GM18951 (cell line): ENCODE measurements at regions not wholly inside any gene's neighbourhood (a gene's known extent, or its start where the extent isn't known, plus 50 kb on each side); places are given as distances from the start of the nearest gene placed in this dataset.

ENCODE experiments used
- POLR2A ChIP-seq: IDR thresholded peaks from 4 replicates; pipeline ENCODE4 v1.6.1; 2011; ENCODE audit warnings: mild to moderate bottlenecking; ENCODE audit not compliant: insufficient read length, insufficient read depth; ENCODE audit errors: extremely low read depth
- in situ Hi-C: fragments of 300-500 bp; cut with MboI; formaldehyde crosslinking; loops from one replicate; pipeline ENCODE4 v1.12.0; 2022; ENCODE audit warnings: low sequenced_read_pairs, mixed read lengths, inconsistent platforms; ENCODE audit not compliant: unreplicated experiment

DNA sequence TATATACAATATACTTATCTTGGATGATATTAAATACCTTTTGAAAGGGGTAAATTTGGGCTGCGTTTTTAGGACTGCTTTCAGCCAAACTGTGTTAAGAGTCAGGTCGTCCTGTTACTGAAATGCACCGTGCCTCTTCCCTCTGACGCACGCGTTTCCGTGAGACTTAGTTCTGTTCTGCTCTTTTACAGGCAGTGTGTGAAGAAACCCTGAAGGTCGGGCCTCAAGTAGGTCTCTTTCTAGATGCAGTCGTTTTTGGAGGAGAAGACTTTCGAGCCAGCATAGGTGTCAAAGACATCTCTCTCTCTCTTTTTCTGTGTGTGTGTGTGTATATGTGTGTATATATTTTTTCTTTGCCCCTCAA is 107.0 kb downstream of the ZIC5 start:
- in situ Hi-C loops, result no loop called here
- no peak for TF ChIP-seq POLR2A

DNA sequence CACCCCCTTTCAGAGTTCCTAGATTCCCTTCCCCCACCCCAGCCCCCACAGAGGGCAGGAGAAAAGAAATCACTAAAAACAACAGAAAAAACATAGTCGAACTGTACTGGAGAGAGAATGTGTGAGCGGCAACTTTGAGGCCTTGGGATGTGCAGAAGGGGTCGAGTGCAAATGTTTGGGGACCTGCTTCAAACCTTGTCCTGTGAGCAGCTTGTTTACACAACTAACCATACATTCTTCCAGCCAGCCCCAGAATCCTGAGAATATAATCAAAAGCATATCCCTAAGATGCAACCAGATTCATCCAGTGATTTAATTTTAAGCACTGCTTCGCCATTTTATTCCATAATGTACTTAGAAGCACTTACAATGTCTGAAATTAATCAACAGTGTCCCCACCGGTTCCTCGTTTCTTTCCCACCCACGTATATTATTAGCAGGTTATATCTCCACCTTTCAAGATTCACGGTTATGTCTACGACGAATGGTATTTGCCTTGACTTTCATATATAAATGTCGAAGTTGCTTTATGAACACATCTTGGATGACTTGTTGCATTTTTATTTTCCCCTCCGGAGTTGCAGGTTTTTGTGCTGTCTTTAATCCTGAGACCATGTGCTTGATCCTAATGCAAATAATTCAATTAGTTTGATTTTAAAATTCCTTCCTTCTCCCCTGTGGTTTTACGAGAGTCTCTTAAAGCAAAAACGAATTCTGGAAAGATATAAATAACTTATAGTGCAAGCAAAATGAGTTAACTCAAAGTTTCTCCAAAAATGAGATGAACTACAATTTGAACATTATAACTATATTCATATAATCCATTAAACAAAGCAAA is 107.6 kb downstream of the ZIC5 start:
- no peak for TF ChIP-seq POLR2A
- in situ Hi-C loops, result no loop called here

DNA sequence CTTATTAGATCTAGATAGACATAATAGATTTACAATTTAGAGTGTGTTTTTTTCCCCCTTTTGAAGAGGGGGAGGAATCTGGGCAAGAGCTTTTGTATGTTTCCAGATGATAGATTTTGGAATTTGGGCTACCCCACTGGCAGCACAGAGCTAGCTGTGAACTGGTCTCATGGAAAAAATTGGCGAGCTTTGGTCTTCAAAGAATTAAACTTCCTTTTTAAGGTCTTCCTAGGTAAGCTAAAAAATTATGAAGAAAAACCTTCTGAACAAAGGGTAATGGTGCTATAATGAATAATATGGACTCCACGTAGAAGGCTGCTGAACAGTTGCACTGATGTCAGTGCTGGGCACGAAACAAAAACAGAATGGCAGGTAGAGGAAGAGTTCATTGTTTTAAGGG is 109.3 kb downstream of the ZIC5 start:
- in situ Hi-C loops, result no loop called here
- TF ChIP-seq POLR2A, result no peak

DNA sequence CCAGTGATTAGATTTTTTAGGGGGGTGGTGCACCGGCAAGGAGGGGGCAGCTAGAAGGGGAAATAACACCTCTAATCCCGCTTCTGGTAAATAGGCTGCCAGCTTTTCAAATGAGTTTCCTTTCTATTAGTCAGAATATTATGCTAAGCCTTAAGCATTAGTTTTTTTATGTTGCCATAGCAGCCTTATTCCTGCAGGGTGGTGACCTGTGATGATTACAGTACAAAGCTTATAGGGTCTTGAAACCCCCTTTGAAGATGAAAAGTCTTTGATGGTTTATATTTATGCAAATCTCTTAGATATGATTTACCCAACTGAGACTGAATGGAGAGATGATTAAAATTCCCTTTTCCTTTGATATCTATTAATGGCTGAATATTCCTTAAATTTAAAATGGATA is 109.8 kb downstream of the ZIC5 start:
- TF ChIP-seq POLR2A, result no peak
- in situ Hi-C loops, result no loop called here

DNA sequence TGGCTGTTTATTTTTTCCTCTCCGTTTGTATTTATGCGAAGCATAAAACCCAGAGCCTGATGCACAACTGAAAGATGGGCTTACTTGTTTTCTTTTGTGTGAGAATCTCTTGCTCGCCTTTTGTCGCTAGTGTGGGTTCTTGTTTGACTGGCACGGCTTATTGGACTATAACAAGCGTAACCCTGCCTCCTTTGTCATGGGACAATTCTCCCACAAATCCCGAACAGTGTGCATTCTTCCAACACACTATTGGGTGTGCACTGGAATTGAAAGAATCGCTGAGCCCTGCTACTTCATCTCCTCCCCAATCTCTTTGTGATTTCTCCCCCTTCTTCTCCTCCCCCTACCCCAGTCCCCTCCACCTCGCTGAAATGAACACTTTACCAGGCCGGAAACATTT is 110.8 kb downstream of the ZIC5 start:
- no peak for TF ChIP-seq POLR2A
- in situ Hi-C loops, result no loop called here

DNA sequence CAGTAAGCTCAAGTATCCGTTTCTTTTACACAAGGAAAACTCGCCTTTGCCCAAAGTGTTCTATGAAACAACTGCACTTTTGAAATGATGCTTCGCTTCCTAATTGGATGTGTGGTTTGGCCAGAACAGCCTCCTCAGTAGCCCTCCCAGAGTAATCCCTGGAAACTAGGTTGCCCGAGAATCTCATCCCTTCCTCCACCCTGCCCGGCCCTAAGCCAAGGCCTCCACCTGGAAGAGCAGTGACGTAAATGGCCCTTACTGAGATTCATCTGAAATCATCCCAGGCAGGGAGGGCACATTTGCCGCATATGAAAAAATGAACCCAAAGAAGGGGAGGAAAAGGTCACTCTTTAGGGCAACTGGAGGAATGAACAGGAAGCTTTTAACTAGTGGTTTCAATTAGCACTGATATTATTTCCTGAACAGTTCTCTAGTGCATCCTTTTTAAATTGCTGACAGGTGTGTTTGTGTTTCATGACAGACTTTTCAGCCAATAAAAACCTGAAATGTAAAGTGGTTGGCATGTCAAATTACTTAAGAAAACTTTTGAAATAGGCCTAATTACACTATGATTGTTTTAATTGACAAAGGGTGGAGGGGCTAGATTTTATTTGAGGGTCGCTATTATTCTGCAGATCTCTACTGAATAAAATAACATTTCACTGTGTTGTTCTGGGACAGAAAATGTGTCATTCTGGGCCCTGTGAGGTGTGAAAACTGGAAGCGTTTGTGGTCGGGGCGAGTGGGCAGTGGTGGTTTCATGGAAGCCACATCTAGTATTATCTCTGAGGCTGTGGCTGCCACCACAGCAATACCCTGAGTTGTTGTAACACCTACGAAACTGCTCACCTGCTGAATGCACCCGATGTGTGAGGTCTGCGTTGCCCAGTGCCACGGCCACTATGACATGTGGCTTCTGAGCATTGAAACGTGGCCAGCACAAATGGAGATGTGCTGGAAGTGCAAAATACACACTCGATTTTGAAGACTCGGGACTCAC is 112.1 kb downstream of the ZIC5 start:
- in situ Hi-C loops, result no loop called here
- no peak for TF ChIP-seq POLR2A

DNA sequence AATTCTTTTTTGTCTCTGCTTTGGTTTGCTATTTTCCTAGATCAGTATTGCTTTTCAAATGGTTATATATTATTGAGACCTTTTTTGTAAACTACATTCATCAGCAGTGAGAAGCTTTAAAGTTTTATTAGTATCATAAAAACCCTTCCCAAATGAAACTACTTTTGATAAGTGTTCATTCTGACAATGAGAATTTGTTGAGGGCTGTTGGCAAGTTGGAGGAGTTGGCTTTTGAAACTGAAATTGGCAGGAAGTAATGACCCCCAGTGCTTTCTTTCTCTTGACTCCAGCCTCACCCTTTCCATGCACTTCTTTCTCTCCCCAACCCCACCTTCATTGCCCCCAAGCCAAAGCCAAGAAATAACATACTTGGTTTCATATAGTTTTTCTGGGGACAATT is 113.8 kb downstream of the ZIC5 start:
- no peak for TF ChIP-seq POLR2A
- in situ Hi-C loops, result no loop called here

DNA sequence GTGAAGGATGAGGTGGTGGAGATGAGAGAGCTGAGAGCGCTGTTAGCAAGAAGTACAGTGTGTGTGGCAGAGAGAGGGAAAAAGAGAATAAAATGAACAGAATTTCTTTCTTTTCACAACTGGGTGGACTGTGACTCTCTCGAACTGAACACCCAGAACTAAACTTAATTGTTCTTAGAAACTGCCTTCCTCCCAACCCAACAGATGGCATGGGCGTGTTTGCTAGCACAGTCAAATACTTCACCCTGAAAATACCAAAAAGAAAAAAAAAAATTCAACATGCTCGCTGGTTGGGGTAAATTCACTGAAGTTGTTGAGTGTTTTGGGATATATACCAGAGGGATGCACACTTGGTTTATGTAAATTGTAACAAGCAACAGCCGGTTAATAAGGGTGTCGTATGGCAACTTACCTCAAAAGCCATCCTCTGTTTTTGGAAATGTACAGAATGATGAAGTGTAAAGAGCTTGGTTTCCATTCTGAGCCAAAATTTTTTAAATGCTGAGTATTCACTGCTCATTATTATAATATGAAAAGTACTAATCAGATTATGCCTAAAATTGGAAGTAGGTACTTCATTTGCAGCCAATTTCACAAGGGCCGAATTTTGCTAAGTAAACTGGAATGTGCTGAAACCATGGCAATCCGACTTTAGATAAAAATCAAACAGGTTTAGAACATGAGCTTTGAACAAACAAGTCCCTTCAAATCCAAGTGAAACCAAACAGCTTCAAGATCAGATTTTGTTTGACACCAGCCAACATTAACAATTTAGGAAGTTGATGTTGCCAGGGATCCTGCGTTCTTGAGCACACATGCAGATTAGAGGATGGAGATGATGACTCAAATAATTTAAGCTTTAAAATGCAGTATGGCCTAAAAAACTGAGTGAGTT is 115.8 kb downstream of the ZIC5 start:
- in situ Hi-C loops, result no loop called here

DNA sequence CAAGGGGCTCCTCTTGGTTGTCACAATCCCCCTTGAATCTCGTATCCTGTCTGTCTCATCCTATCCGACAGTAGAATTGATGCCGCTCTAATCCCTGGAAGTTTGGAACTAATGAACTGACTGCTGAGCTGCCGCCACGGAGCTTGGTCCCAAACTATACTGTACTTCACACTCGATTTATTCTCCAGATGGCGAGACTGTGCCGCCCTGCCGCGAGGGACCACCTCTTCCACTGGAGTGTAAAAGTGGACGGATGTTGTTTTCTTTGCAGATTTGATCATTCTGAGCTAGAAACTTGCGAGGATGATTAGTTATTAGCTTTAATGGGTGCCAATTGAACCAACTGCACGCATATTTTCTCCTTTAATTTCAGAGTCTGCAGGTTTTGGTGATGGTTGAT is 117.2 kb downstream of the ZIC5 start:
- TF ChIP-seq POLR2A, result no peak
- in situ Hi-C loops, result no loop called here

More for the DNA sequence above, 115.8 kb downstream of the ZIC5 start:
- no peak for TF ChIP-seq POLR2A

DNA sequence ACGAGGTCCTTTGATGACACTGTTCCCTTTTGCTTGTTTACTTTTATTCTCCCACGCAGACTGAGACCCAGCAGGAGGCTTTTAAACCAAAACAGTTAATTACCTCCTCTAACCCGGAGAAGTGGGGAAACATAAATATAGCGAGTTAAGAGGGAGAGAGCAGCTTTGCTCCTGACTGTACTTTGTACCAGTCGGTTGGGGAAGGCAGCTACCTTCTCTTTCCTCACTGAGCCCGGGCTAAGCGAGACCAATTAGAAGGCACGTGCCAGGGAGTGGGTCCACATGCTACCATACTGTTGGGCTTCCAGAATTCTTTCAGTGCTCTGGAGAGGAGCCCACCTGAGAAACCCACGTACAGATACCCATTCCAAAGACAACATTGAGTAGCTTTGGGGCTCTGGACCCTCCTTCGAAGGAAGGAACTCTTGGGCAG is 124.2 kb downstream of the ZIC5 start:
- in situ Hi-C loops, result no loop called here

DNA sequence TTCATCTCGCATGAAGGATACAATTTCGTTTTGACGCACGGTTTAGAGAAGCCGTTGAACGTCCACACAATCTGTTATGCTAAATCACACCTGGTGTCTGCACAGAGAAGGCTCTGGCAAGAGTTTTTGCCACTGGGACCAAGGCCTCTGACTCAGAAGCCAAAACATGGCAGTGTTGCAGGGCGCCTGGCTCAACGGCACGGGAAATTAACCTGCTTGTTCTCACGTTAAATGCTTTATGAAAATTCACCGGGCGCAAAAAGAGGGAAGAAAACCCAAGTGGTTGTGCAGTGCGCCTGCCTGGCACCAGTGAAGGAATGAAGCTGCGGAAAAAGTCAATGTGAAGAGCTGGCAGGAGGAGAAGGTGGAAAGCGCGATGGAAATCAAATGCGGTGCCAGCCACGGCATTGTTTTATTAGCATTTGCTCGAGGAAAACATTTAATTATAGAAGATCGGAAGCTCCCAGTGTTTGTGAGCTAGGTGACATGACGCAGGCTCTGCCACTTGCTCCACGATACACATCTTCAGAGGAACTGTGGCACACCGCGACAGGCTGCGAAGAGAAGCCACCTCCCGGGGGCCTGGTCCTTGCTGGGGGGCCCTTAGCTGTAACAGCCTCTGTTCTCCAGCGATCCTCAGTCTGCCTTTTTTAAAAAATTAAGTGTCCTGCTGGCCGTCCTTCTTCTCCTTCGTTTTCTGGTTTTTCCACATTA is 126.2 kb downstream of the ZIC5 start:
- in situ Hi-C loops, result no loop called here
- no peak for TF ChIP-seq POLR2A

More for the DNA sequence above, 124.2 kb downstream of the ZIC5 start:
- TF ChIP-seq POLR2A, result no peak

DNA sequence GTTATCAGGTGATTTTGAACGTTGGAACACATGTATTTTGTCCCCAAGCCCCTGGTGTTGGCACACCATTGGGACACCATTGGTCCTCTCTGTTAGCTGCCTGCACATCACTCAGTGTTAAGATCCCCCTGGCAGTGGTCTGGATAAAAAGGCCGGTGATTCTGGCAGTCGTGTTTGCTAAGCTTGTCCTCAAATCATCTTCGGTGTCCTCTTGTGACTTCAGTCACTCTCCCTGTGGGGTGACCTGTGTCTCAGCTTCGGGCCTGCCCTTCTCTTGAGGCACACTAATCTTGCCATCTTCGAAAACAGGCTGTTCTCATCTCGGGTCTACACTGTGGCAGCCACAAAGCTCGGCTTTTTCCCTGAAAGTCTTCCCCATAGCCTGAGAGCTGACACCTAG is 127.1 kb downstream of the ZIC5 start:
- TF ChIP-seq POLR2A, result no peak
- in situ Hi-C loops, result no loop called here

DNA sequence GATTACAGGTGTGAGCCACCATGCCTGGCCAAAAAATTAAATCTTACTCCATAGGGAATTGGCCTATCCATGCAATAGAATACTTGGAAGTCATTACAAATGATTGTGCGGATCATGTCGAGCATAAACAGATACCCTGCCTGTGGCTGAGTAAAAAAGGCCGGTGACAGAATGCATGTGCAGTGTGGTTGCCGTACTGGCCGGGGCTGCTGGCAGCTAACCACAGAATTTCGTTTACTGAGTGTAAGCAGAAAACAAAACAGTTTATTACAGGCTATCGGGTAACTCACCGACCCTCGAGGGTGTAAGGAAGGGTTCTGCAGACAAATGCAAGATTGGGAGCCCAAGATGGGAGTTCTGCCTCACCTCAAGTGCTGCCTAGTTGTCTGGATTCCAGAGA is 127.7 kb downstream of the ZIC5 start:
- TF ChIP-seq POLR2A, result no peak
- in situ Hi-C loops, result no loop called here

DNA sequence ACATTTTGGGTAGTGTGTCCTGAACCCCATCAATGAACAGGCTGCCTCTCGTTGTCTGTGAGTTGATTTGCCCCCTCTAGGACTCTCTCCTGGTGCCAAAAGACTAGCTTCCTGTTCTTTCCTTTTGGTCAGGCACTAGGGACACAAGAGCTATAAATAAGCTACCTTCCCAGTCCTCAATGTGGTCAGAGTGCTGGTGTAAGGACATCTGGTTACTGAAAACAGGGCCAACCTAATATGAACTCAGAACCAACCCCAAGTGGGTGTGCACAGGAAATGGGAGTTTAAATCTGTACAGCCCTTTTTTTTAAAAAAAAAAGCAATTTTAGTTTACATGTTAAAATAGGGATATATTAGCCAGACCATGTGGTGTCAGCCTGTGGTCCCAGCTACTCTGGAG is 129.2 kb downstream of the ZIC5 start:
- no peak for TF ChIP-seq POLR2A
- in situ Hi-C loops, result no loop called here
